GM18909 (cell line): ENCODE measurements at regions not wholly inside any gene's neighbourhood (a gene's known extent, or its start where the extent isn't known, plus 50 kb on each side); places are given as distances from the start of the nearest gene placed in this dataset.
"Not testable (repeated sequence)": the region's sequence is repeated elsewhere in the genome, so short reads cannot be mapped to it uniquely, and the experiment has no call there.

Source experiments
- ATAC-seq: cut with Tn5 transposase; IDR thresholded peaks from one replicate; pipeline ENCODE4 v1.9.1; 2021; ENCODE audit warnings: mild to moderate bottlenecking; ENCODE audit not compliant: unreplicated experiment, poor library complexity

- ATAC-seq = no peak
Measured at GRCh38 chr7:49708590-49708989, 64.8 kb upstream of the VWC2 start.

- not testable (repeated sequence) for ATAC-seq
Measured at GRCh38 chr7:49711072-49711723, 62.2 kb upstream of the VWC2 start.

- no peak for ATAC-seq
Measured at GRCh38 chr7:49714182-49714581, 59.3 kb upstream of the VWC2 start.

GRCh38 chr7:49715486-49715885, 58.0 kb upstream of the VWC2 start:
- ATAC-seq = no peak

- no peak for ATAC-seq
Measured at GRCh38 chr7:49717547-49717946, 55.9 kb upstream of the VWC2 start.

- no peak for ATAC-seq
Measured at GRCh38 chr7:49718760-49719159, 54.7 kb upstream of the VWC2 start.

GRCh38 chr7:49721441-49721840, 52.0 kb upstream of the VWC2 start:
- ATAC-seq = no peak
